ENCODE measurements at regions not wholly inside any gene's neighbourhood (a gene's known extent, or its start where the extent isn't known, plus 50 kb on each side); places are given as distances from the start of the nearest gene placed in this dataset.

DNA sequence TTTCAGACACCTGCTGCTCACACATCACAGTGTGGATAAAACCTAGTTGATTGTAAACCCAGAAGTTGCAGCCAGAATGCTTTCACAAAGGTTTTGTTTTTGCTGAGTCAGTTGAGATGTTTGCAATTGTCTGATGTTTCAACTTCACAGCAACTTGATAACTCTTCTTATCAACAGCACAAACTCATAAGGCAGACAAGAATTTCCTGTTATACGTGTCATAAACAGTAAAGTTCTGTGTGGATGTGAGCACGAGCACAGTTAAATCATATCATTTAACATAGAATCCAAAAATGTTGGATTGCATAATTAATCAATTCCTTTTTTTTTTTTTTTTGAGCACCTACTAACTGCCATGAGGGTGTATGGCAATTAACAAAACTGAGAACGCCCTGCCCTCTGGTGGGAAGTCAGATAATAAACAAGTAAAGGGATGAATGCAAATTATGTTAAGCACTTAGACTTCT is 512.2 kb downstream of the PDHA2 start:
- Mint-ChIP-seq H3K27ac (no peak overlapping the region), H3K4me3 (no peak overlapping the region), H3K36me3 (ENCODE audit: low read depth) (no peaks in the 10 kb centered on the region), H3K27me3 (no peaks in the 10 kb centered on the region), H3K9me3 (no peaks in the 10 kb centered on the region), H3K4me1 (no peaks in the 10 kb centered on the region)
- POLR2A ChIA-PET = no interaction called here
- CTCF ChIA-PET = no interaction called here
- DNase-seq = no peak

DNA sequence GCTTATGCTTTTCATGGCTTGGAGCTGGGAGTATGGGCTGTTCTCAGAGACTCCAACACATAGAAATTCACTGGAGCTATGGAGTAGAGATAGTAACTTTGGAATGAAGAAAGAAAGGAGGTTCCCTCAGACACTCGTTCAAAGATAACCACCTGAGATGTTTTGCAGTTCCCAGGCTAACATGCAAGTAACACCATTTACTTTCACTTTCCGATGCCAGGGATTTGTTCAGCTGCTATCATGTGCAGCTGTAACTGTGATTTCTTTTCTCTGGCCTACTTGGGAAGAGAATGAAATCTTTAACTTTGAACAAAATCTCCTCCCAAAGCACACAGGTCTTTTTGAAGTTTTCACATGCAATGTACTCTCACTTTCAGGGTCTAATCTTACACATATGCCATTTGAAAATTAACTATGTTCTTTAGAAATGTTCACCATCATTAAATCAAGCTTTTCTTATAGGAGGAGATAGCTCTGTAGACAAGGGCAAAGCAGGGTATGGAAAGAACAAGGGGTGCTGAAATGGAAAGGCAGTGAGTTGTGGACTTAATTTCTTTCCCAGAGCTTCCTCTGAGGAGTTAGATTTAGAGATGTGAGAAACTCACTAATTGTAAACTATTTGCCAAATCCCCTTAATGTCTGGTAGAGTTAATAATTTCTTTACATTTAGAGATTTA is 514.3 kb downstream of the PDHA2 start:
- Mint-ChIP-seq H3K9me3 (no peaks in the 10 kb centered on the region), H3K36me3 (ENCODE audit: low read depth) (no peaks in the 10 kb centered on the region)
- CTCF ChIA-PET = no interaction called here

DNA sequence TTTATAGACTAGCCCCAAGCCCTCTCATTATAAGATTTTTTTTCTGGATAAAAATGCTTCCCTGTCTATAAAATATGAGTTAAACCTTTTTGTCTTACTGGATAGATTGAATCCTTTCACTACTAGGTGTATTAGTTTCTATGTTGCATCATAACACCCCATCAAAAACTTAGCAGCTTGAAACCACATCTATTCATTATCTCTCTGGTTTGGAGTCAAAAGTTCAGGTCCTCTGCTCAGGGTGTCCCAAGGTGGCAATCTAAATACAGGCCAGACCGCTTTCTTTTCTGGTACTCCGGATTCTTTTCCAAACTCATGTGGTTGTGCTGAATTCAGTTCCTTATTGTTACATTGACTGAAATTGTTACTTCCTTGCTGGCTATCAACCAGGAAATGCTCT is 515.5 kb downstream of the PDHA2 start:
- no peaks in the 10 kb centered on the region for H3K4me1 Mint-ChIP-seq
- no peak overlapping the region for H3K4me3 Mint-ChIP-seq
- DNase-seq = no peak
- no peak overlapping the region for H3K27ac Mint-ChIP-seq
- POLR2A ChIA-PET = no interaction called here
- H3K27me3 Mint-ChIP-seq = no peaks in the 10 kb centered on the region
- H3K9me3 Mint-ChIP-seq = no peaks in the 10 kb centered on the region
- H3K36me3 Mint-ChIP-seq (ENCODE audit: low read depth) = no peaks in the 10 kb centered on the region
- CTCF ChIA-PET = no interaction called here

More for the DNA sequence above, 514.3 kb downstream of the PDHA2 start:
- H3K4me3 Mint-ChIP-seq = no peak overlapping the region
- no peaks in the 10 kb centered on the region for H3K4me1 Mint-ChIP-seq
- POLR2A ChIA-PET = no interaction called here
- no peak for DNase-seq
- no peak overlapping the region for H3K27ac Mint-ChIP-seq
- no peaks in the 10 kb centered on the region for H3K27me3 Mint-ChIP-seq

DNA sequence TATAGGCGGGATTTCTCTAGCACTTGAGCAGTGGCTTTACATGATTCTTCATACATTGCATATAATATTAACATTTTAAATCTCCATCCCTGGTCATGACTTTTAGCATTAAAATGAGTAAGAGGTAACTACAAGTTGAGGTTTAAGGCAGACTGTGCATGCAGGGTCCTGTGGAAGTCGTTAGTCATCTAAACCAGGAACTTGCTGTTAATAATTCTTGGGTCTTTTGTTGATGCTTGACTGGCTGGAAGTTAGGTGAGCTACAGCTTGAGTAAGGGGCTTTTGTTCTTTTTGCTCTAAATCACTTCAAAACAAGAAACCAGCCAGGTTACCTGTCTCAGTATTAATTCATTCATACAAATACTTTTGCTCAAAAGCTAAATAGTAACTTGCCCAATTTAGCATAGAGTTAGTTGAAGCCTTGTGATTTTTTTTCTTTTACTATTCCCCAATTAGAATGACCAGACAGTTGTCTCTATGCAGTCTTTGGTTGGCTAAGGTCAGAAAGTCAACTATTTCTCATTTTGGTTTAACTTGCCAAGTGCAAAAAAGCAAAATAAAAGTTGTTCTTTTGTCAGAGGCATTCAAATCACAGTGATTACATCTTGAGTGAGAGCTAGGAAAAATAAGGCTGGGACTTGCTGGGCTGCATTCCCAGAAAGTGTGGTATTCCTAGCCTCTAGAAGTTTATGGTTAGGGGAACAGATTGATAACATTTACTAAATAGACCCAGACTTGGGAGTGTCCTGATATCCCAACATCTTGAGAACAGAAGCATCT is 516.9 kb downstream of the PDHA2 start:
- DNase-seq = no peak
- POLR2A ChIA-PET = no interaction called here
- no peaks in the 10 kb centered on the region for H3K9me3 Mint-ChIP-seq
- H3K4me3 Mint-ChIP-seq = no peak overlapping the region
- CTCF ChIA-PET = no interaction called here
- H3K27ac Mint-ChIP-seq = no peak overlapping the region
- no peaks in the 10 kb centered on the region for H3K36me3 Mint-ChIP-seq (ENCODE audit: low read depth)
- no peaks in the 10 kb centered on the region for H3K27me3 Mint-ChIP-seq
- no peaks in the 10 kb centered on the region for H3K4me1 Mint-ChIP-seq

DNA sequence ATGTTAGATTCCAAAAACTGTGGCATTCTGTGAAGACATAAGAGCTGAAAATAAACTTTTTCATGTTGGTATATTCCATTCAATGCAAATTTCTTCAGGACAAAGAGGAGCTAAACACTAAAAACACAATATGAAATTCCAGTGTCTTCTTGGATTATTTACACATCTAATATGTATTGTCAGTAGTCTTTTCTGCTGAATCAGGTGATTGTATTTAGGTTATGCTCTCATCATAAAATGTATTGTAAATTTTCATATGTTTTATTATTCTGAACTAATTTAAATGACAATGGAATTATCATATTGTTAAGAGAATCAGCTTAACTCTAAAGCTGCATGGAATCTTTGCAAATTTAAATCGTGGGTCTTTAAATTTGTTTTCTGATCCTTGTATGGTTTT is 526.7 kb downstream of the PDHA2 start:
- CTCF ChIA-PET = no interaction called here
- Mint-ChIP-seq H3K4me1 (no peaks in the 10 kb centered on the region), H3K9me3 (peaks cover 4% of the 10 kb centered on the region), H3K36me3 (ENCODE audit: low read depth) (no peaks in the 10 kb centered on the region), H3K27me3 (no peaks in the 10 kb centered on the region), H3K27ac (no peak overlapping the region), H3K4me3 (no peak overlapping the region)
- DNase-seq = no peak
- POLR2A ChIA-PET = no interaction called here

DNA sequence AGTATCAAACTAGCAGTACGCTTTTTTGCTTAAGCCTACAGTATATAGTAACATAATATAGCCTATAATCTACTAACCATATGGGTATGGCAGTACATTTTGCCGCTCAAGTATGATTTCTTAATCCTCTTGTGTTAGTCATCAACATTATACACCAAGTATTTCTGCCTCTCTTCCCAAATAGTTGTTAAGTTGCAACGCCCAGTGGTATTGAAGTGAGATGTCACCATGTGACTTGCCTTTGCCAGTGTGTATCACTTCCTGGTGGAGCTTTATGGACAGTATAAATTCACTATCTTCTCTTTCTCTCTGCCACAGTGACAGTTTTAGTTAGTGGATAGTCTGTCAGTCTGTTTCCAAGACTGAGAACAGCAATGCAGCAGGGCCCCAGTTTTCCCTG is 535.5 kb downstream of the PDHA2 start:
- no peak overlapping the region for H3K27ac Mint-ChIP-seq
- no peak for DNase-seq
- ChIA-PET POLR2A (no interaction called here), CTCF (no interaction called here)
- no peaks in the 10 kb centered on the region for H3K36me3 Mint-ChIP-seq (ENCODE audit: low read depth)
- no peak overlapping the region for H3K4me3 Mint-ChIP-seq
- peaks cover 8% of the 10 kb centered on the region for H3K9me3 Mint-ChIP-seq
- H3K27me3 Mint-ChIP-seq = no peaks in the 10 kb centered on the region
- no peaks in the 10 kb centered on the region for H3K4me1 Mint-ChIP-seq

DNA sequence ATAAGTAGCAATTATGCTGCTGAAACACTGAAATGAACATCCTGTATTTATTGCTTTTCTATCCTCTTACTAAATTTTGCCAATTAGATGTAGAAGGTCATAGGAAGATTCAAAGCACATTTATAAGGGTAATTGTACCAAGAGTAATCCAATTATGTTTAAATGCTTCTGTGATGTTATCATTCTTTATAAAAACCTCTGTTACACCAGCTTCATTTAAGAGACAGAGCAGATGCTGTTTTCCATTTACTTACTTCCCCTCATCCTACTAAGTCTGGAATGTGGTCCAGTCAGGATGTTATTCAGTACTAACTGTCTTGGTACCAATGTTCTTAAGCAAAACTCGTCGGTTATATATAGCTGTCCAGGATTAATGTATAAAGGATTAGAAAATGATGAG is 539.6 kb downstream of the PDHA2 start:
- no peak overlapping the region for H3K27ac Mint-ChIP-seq
- no peak for DNase-seq
- no peaks in the 10 kb centered on the region for H3K36me3 Mint-ChIP-seq (ENCODE audit: low read depth)
- POLR2A ChIA-PET = no interaction called here
- H3K9me3 Mint-ChIP-seq = no peaks in the 10 kb centered on the region
- H3K27me3 Mint-ChIP-seq = no peaks in the 10 kb centered on the region
- no peak overlapping the region for H3K4me3 Mint-ChIP-seq
- CTCF ChIA-PET = no interaction called here
- no peaks in the 10 kb centered on the region for H3K4me1 Mint-ChIP-seq

DNA sequence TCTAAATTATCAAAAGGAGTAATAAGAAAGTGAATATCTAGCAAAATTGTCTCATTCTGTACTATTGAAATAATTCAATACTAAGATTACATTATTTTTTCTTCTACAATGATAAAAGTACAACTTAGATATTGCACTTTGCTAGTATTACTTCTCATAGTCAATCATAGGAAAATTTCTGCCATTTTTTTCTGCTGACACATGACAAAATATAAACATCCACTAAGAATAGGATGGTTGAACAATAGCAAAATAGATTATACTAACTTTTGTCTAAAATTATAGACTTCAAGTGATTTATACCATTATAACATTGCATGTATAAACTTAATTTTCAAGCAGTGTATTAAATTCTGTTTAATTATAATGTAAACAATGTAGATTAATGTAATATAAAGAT is 540.2 kb downstream of the PDHA2 start:
- no peak for DNase-seq
- H3K36me3 Mint-ChIP-seq (ENCODE audit: low read depth) = no peaks in the 10 kb centered on the region
- H3K9me3 Mint-ChIP-seq = no peaks in the 10 kb centered on the region
- no peaks in the 10 kb centered on the region for H3K27me3 Mint-ChIP-seq
- H3K4me1 Mint-ChIP-seq = no peaks in the 10 kb centered on the region
- CTCF ChIA-PET = no interaction called here
- no peak overlapping the region for H3K27ac Mint-ChIP-seq
- POLR2A ChIA-PET = no interaction called here
- no peak overlapping the region for H3K4me3 Mint-ChIP-seq

DNA sequence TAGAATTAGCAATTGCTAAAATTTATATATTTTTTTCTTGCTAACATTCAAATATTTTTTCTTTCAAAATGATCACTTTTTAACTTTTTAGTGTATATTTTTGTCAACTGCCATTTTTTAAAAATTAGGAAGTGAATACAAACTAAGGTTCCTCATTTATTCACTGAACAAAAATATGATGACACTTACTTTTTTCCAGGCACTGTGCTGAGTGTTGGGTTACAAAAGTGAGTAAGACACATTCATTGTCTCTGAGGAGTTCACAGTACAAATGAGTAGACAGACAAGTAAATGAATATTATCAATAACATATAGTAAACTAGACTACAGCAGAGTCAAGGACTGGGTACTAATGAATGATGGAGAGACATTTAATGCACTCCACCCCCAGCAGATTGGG is 543.5 kb downstream of the PDHA2 start:
- H3K27ac Mint-ChIP-seq = no peak overlapping the region
- no peak for DNase-seq
- CTCF ChIA-PET = no interaction called here
- no peaks in the 10 kb centered on the region for H3K9me3 Mint-ChIP-seq
- no peaks in the 10 kb centered on the region for H3K4me1 Mint-ChIP-seq
- no peaks in the 10 kb centered on the region for H3K36me3 Mint-ChIP-seq (ENCODE audit: low read depth)
- H3K4me3 Mint-ChIP-seq = no peak overlapping the region
- POLR2A ChIA-PET = no interaction called here
- H3K27me3 Mint-ChIP-seq = no peaks in the 10 kb centered on the region

DNA sequence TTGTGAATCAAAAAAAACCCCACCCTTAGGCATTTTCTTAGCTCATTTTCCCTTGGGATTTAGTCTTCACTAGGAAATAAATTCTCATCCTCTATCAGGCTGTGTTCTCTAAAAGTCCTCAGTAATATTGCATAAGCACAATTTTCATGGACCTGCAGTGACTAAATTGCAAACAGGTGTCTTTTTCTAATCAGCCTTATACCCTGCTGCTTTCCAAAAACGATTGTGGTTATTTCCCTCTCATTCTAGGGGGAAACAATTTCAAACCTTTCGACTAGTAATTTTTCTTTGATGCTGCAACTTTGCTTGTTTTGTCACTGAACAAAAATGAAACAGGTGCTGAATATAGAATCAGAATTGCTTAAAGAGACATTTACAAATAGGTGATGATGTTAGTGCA is 549.9 kb downstream of the PDHA2 start:
- H3K4me3 Mint-ChIP-seq = no peak overlapping the region
- no peaks in the 10 kb centered on the region for H3K9me3 Mint-ChIP-seq
- H3K36me3 Mint-ChIP-seq (ENCODE audit: low read depth) = no peaks in the 10 kb centered on the region
- ChIA-PET CTCF (no interaction called here), POLR2A (no interaction called here)
- H3K27ac Mint-ChIP-seq = no peak overlapping the region
- no peaks in the 10 kb centered on the region for H3K27me3 Mint-ChIP-seq
- no peak for DNase-seq
- no peaks in the 10 kb centered on the region for H3K4me1 Mint-ChIP-seq

DNA sequence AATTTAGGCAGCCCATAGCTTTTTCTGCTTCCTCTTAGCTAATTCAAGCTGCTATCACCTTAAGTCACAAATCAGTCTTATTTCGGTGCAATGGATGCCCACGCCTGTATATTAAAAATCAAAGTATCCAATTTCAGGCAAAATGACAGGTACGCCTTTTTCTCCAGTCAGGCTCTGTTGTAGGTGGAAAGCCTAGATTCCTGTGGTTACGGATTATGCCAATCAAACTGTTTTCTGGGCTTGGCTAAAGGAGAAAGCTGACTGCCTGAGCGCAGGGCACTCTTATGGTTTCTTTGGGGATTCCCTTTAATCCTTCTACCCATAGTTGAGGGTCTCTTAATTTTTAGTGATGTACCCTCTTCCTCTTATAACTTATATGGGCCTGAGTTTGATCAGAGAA is 550.5 kb downstream of the PDHA2 start:
- no peak for DNase-seq
- H3K27me3 Mint-ChIP-seq = no peaks in the 10 kb centered on the region
- H3K27ac Mint-ChIP-seq = no peak overlapping the region
- ChIA-PET CTCF (no interaction called here), POLR2A (no interaction called here)
- H3K9me3 Mint-ChIP-seq = no peaks in the 10 kb centered on the region
- no peaks in the 10 kb centered on the region for H3K4me1 Mint-ChIP-seq
- no peak overlapping the region for H3K4me3 Mint-ChIP-seq
- H3K36me3 Mint-ChIP-seq (ENCODE audit: low read depth) = no peaks in the 10 kb centered on the region

DNA sequence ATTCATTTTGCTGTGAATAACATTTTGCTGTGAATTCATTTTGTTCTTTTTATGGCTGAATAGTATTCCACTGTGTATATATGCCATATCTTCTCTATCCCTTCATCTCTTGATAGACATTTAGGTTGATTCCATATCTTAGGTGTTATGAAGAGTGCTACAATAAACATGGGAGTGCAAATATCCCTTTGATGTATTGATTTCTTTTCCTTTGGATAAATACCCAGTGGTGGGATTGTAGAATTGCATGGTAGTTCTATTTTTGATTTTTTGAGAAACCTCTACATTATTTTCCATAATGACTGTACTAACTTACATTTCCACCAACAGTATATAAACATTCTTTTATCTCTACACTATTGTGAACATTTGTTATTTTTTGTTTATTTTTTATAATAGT is 555.9 kb downstream of the PDHA2 start:
- POLR2A ChIA-PET = no interaction called here
- H3K36me3 Mint-ChIP-seq (ENCODE audit: low read depth) = no peaks in the 10 kb centered on the region
- H3K4me1 Mint-ChIP-seq = no peaks in the 10 kb centered on the region
- CTCF ChIA-PET = no interaction called here
- H3K9me3 Mint-ChIP-seq = no peaks in the 10 kb centered on the region
- no peak for DNase-seq
- no peak overlapping the region for H3K27ac Mint-ChIP-seq
- H3K27me3 Mint-ChIP-seq = no peaks in the 10 kb centered on the region
- no peak overlapping the region for H3K4me3 Mint-ChIP-seq

DNA sequence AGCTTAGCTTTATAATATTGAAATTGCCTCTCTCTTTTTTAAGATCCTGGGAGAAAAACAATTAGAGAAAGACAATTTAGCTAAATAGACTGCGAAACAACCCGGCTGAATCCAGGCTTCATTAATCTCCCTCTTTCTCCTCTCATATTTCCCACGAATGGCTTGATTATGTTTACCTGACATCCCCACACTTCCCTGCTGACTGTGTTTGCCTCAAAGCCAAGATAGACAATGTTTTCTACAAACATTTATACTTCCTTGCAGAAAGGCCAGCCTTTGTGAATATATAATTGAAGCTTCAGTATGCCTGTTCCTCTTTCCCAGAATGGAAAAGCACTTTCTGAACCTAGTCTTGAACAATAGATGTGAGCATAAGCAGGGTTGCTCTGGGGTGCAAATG is 566.8 kb downstream of the PDHA2 start:
- no peak for DNase-seq
- no peaks in the 10 kb centered on the region for H3K36me3 Mint-ChIP-seq (ENCODE audit: low read depth)
- no peaks in the 10 kb centered on the region for H3K4me1 Mint-ChIP-seq
- no peaks in the 10 kb centered on the region for H3K9me3 Mint-ChIP-seq
- H3K27me3 Mint-ChIP-seq = no peaks in the 10 kb centered on the region
- no peak overlapping the region for H3K27ac Mint-ChIP-seq
- ChIA-PET POLR2A (no interaction called here), CTCF (no interaction called here)
- no peak overlapping the region for H3K4me3 Mint-ChIP-seq

DNA sequence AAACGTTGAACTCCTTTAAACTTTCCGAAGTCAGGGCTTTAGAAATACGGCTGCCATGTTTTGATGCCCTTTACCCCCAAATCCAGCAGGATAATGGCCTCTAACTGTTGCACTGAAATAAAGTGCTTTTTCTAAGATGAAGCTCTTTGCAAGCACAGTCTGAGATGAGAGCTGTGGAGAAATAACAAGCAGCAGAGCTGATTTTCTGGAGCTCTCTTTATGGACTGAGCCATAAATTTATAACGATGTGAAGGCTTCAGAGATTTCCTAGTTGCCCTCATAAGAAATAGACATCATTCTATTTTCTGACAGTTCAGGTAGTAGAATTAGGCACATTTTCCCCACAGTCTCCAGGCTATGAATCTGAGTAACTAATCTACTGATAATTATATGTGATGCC is 567.3 kb downstream of the PDHA2 start:
- no peaks in the 10 kb centered on the region for H3K27me3 Mint-ChIP-seq
- no peak for DNase-seq
- no peak overlapping the region for H3K27ac Mint-ChIP-seq
- H3K4me1 Mint-ChIP-seq = no peaks in the 10 kb centered on the region
- no peak overlapping the region for H3K4me3 Mint-ChIP-seq
- H3K9me3 Mint-ChIP-seq = no peaks in the 10 kb centered on the region
- ChIA-PET POLR2A (no interaction called here), CTCF (no interaction called here)
- H3K36me3 Mint-ChIP-seq (ENCODE audit: low read depth) = no peaks in the 10 kb centered on the region

Measured in activated CD4-positive, alpha-beta memory T cell treated with anti-CD3 and anti-CD28 coated beads, Interleukin-2, amount 10 ng/mL, durations not matched to agents 7 days and 5 days (primary cell).